Mucosa of stomach (tissue), 1 donor: ENCODE measurements at regions not wholly inside any gene's neighbourhood (a gene's known extent, or its start where the extent isn't known, plus 50 kb on each side); places are given as distances from the start of the nearest gene placed in this dataset.
"Not testable (repeated sequence)": the region's sequence is repeated elsewhere in the genome, so short reads cannot be mapped to it uniquely, and the experiment has no call there.

Experiments used
- H3K27me3 ChIP-seq: one replicate; pipeline ENCODE4 v1.7.0; 2013; ENCODE audit warnings: mild to moderate bottlenecking, low read length; ENCODE audit not compliant: control insufficient read depth, insufficient read depth
- H3K36me3 ChIP-seq: one replicate; pipeline ENCODE4 v1.7.0; 2013; ENCODE audit warnings: low read length; ENCODE audit not compliant: control insufficient read depth, insufficient read depth
- H3K4me1 ChIP-seq: one replicate; pipeline ENCODE4 v1.7.0; 2013; ENCODE audit warnings: mild to moderate bottlenecking, low read length; ENCODE audit not compliant: control insufficient read depth, insufficient read depth
- H3K4me3 ChIP-seq: one replicate; pipeline ENCODE4 v1.7.0; 2013; ENCODE audit warnings: low read length
- H3K9ac ChIP-seq: one replicate; pipeline ENCODE4 v1.7.0; 2013; ENCODE audit warnings: mild to moderate bottlenecking, low read length, moderate library complexity
- H3K9me3 ChIP-seq: one replicate; pipeline ENCODE4 v1.7.0; 2013; ENCODE audit warnings: mild to moderate bottlenecking, low read length, moderate library complexity; ENCODE audit not compliant: control insufficient read depth
- donor health status: Pancreatic carcinoma.

- H3K4me3 ChIP-seq: no peak overlapping the region
- no peaks in the 10 kb centered on the region for H3K27me3 ChIP-seq
- no peak overlapping the region for H3K9ac ChIP-seq
- no peaks in the 10 kb centered on the region for H3K9me3 ChIP-seq
- no peaks in the 10 kb centered on the region for H3K4me1 ChIP-seq
- no peaks in the 10 kb centered on the region for H3K36me3 ChIP-seq
Observed at GRCh38 chr18:22742409-22742808, 190.7 kb upstream of the RBBP8 start.

GRCh38 chr18:22745966-22746365, 187.2 kb upstream of the RBBP8 start:
- Histone ChIP-seq H3K9me3 (no peaks in the 10 kb centered on the region), H3K36me3 (no peaks in the 10 kb centered on the region), H3K4me3 (no peak overlapping the region), H3K9ac (no peak overlapping the region), H3K27me3 (no peaks in the 10 kb centered on the region), H3K4me1 (no peaks in the 10 kb centered on the region)

- Histone ChIP-seq H3K4me3 (no peak overlapping the region), H3K9me3 (no peaks in the 10 kb centered on the region), H3K4me1 (no peaks in the 10 kb centered on the region), H3K36me3 (no peaks in the 10 kb centered on the region), H3K27me3 (no peaks in the 10 kb centered on the region), H3K9ac (no peak overlapping the region)
Observed at GRCh38 chr18:22752014-22752413, 181.1 kb upstream of the RBBP8 start.

- Histone ChIP-seq H3K9me3 (no peaks in the 10 kb centered on the region), H3K27me3 (no peaks in the 10 kb centered on the region), H3K9ac (no peak overlapping the region), H3K4me1 (no peaks in the 10 kb centered on the region), H3K4me3 (no peak overlapping the region), H3K36me3 (no peaks in the 10 kb centered on the region)
Observed at GRCh38 chr18:22753130-22753831, 179.8 kb upstream of the RBBP8 start.

GRCh38 chr18:22764005-22764404, 169.1 kb upstream of the RBBP8 start:
- not testable (repeated sequence) for H3K4me1 ChIP-seq, H3K36me3 ChIP-seq, H3K9ac ChIP-seq, H3K27me3 ChIP-seq, H3K4me3 ChIP-seq, H3K9me3 ChIP-seq

- Histone ChIP-seq H3K9ac (no peak overlapping the region), H3K9me3 (no peaks in the 10 kb centered on the region), H3K4me1 (no peaks in the 10 kb centered on the region), H3K4me3 (no peak overlapping the region), H3K27me3 (no peaks in the 10 kb centered on the region), H3K36me3 (no peaks in the 10 kb centered on the region)
Observed at GRCh38 chr18:22765896-22766295, 167.2 kb upstream of the RBBP8 start.

GRCh38 chr18:22767653-22768052, 165.5 kb upstream of the RBBP8 start:
- H3K4me1 ChIP-seq: no peaks in the 10 kb centered on the region

GRCh38 chr18:22773944-22774343, 159.2 kb upstream of the RBBP8 start:
- Histone ChIP-seq H3K9me3 (no peaks in the 10 kb centered on the region), H3K27me3 (no peaks in the 10 kb centered on the region), H3K9ac (no peak overlapping the region), H3K36me3 (no peaks in the 10 kb centered on the region), H3K4me3 (no peak overlapping the region), H3K4me1 (no peaks in the 10 kb centered on the region)

More at GRCh38 chr18:22767653-22768052, 165.5 kb upstream of the RBBP8 start:
- H3K36me3 ChIP-seq: no peaks in the 10 kb centered on the region
- no peaks in the 10 kb centered on the region for H3K9me3 ChIP-seq
- no peak overlapping the region for H3K4me3 ChIP-seq
- no peak overlapping the region for H3K9ac ChIP-seq
- H3K27me3 ChIP-seq: no peaks in the 10 kb centered on the region

- no peaks in the 10 kb centered on the region for H3K27me3 ChIP-seq
- no peak overlapping the region for H3K4me3 ChIP-seq
- H3K4me1 ChIP-seq: no peaks in the 10 kb centered on the region
- H3K9ac ChIP-seq: no peak overlapping the region
- H3K36me3 ChIP-seq: no peaks in the 10 kb centered on the region
- H3K9me3 ChIP-seq: no peaks in the 10 kb centered on the region
Observed at GRCh38 chr18:22778996-22779395, 154.1 kb upstream of the RBBP8 start.

- Histone ChIP-seq H3K4me1 (no peaks in the 10 kb centered on the region), H3K4me3 (no peak overlapping the region), H3K36me3 (no peaks in the 10 kb centered on the region), H3K9ac (no peak overlapping the region), H3K27me3 (no peaks in the 10 kb centered on the region), H3K9me3 (no peaks in the 10 kb centered on the region)
Observed at GRCh38 chr18:22783245-22783644, 149.9 kb upstream of the RBBP8 start.

- Histone ChIP-seq H3K9ac (no peak overlapping the region), H3K9me3 (no peaks in the 10 kb centered on the region), H3K4me3 (no peak overlapping the region), H3K27me3 (no peaks in the 10 kb centered on the region), H3K36me3 (no peaks in the 10 kb centered on the region), H3K4me1 (no peaks in the 10 kb centered on the region)
Observed at GRCh38 chr18:22783662-22784076, 149.5 kb upstream of the RBBP8 start.

- no peaks in the 10 kb centered on the region for H3K27me3 ChIP-seq
- no peaks in the 10 kb centered on the region for H3K4me1 ChIP-seq
- no peaks in the 10 kb centered on the region for H3K9me3 ChIP-seq
- H3K4me3 ChIP-seq: no peak overlapping the region
- no peak overlapping the region for H3K9ac ChIP-seq
- no peaks in the 10 kb centered on the region for H3K36me3 ChIP-seq
Observed at GRCh38 chr18:22789052-22789451, 144.1 kb upstream of the RBBP8 start.

GRCh38 chr18:22789600-22789999, 143.5 kb upstream of the RBBP8 start:
- Histone ChIP-seq H3K36me3 (no peaks in the 10 kb centered on the region), H3K27me3 (no peaks in the 10 kb centered on the region), H3K4me3 (no peak overlapping the region)

More at GRCh38 chr18:22789600-22789999, 143.5 kb upstream of the RBBP8 start:
- no peaks in the 10 kb centered on the region for H3K4me1 ChIP-seq
- no peaks in the 10 kb centered on the region for H3K9me3 ChIP-seq
- no peak overlapping the region for H3K9ac ChIP-seq
